H9 (cell line): ENCODE measurements at regions not wholly inside any gene's neighbourhood (a gene's known extent, or its start where the extent isn't known, plus 50 kb on each side); places are given as distances from the start of the nearest gene placed in this dataset.

Source experiments
- DNase-seq: peaks from one replicate; pipeline ENCODE4 v3.0.0-alpha.2; 2017
- H2AFZ ChIP-seq: one replicate; pipeline ENCODE4 v1.6.1; 2013; ENCODE audit warnings: mild to moderate bottlenecking, low read length, control low read depth, moderate library complexity
- H2AK5ac ChIP-seq: 2 replicates; pipeline ENCODE4 v1.6.1; 2013; ENCODE audit warnings: low read length, control low read depth, mixed read lengths; ENCODE audit not compliant: insufficient read length
- H2BK120ac ChIP-seq: one replicate; pipeline ENCODE4 v1.6.1; 2013; ENCODE audit warnings: low read depth, mild to moderate bottlenecking, low read length, control low read depth, inconsistent platforms; ENCODE audit not compliant: poor library complexity, severe bottlenecking
- H2BK12ac ChIP-seq: 2 replicates; pipeline ENCODE4 v1.6.1; 2013; ENCODE audit warnings: low read length, control low read depth, mixed read lengths, low read depth; ENCODE audit not compliant: insufficient read length
- H2BK15ac ChIP-seq: 2 replicates; pipeline ENCODE4 v1.6.1; 2013; ENCODE audit warnings: low read depth, low read length, control low read depth
- H2BK20ac ChIP-seq: one replicate; pipeline ENCODE4 v1.6.1; 2013; ENCODE audit warnings: low read depth, mild to moderate bottlenecking, low read length, control low read depth, inconsistent platforms; ENCODE audit not compliant: poor library complexity, severe bottlenecking
- H2BK5ac ChIP-seq: 2 replicates; pipeline ENCODE4 v1.6.1; 2013; ENCODE audit warnings: low read length, control low read depth, mixed read lengths; ENCODE audit not compliant: insufficient read length
- H3K14ac ChIP-seq: 2 replicates; pipeline ENCODE4 v1.6.1; 2013; ENCODE audit warnings: low read length, control low read depth; ENCODE audit not compliant: insufficient read depth
- H3K18ac ChIP-seq: 2 replicates; pipeline ENCODE4 v1.6.1; 2013; ENCODE audit warnings: low read depth, mild to moderate bottlenecking, mixed read lengths, low read length, control low read depth; ENCODE audit not compliant: insufficient read length
- H3K23ac ChIP-seq: 2 replicates; pipeline ENCODE4 v1.6.1; 2013; ENCODE audit warnings: low read length, control low read depth, mixed read lengths, low read depth; ENCODE audit not compliant: insufficient read length
- H3K23me2 ChIP-seq: 2 replicates; pipeline ENCODE4 v1.6.1; 2013; ENCODE audit warnings: low read depth, mild to moderate bottlenecking, mixed read lengths, low read length, control low read depth; ENCODE audit not compliant: insufficient read length, poor library complexity, severe bottlenecking
- H3K27ac ChIP-seq: 2 replicates; pipeline ENCODE4 v1.5.1; 2013; ENCODE audit warnings: low read length, control low read depth, mixed read lengths, low read depth; ENCODE audit not compliant: insufficient read length
- H3K27me3 ChIP-seq: 2 replicates; pipeline ENCODE4 v1.6.1; 2013; ENCODE audit warnings: low read length, control low read depth, inconsistent platforms; ENCODE audit not compliant: insufficient read depth
- H3K4ac ChIP-seq: 2 replicates; pipeline ENCODE4 v1.6.1; 2013; ENCODE audit warnings: low read depth, mild to moderate bottlenecking, control low read depth, inconsistent platforms, low read length, moderate library complexity
- H3K4me1 ChIP-seq: 2 replicates; pipeline ENCODE4 v1.6.1; 2013; ENCODE audit warnings: low read length, control low read depth, inconsistent platforms; ENCODE audit not compliant: insufficient read depth
- H3K4me2 ChIP-seq: 2 replicates; pipeline ENCODE4 v1.6.1; 2013; ENCODE audit warnings: low read length, control low read depth, mixed read lengths; ENCODE audit not compliant: insufficient read length, insufficient read depth
- H3K56ac ChIP-seq: 2 replicates; pipeline ENCODE4 v1.6.1; 2013; ENCODE audit warnings: low read depth, mild to moderate bottlenecking, mixed read lengths, low read length, control low read depth; ENCODE audit not compliant: insufficient read length
- H3K79me1 ChIP-seq: 2 replicates; pipeline ENCODE4 v1.6.1; 2013; ENCODE audit warnings: low read depth, mild to moderate bottlenecking, moderate library complexity, low read length, control low read depth, inconsistent platforms; ENCODE audit not compliant: insufficient read depth, poor library complexity, severe bottlenecking
- H3K79me2 ChIP-seq: 2 replicates; pipeline ENCODE4 v1.6.1; 2013; ENCODE audit warnings: low read length, control low read depth, inconsistent platforms; ENCODE audit not compliant: insufficient read depth
- H3K9ac ChIP-seq: 2 replicates; pipeline ENCODE4 v1.6.1; 2013; ENCODE audit warnings: low read length, control low read depth, mixed read lengths; ENCODE audit not compliant: insufficient read length; ENCODE audit errors: extremely low read depth
- H3K9me3 ChIP-seq: one replicate; pipeline ENCODE4 v1.6.1; 2013; ENCODE audit warnings: low read depth, low read length, inconsistent platforms; ENCODE audit not compliant: control insufficient read depth
- H3T11ph ChIP-seq: one replicate; pipeline ENCODE4 v1.6.1; 2013; ENCODE audit warnings: mild to moderate bottlenecking, low read length, control low read depth, inconsistent platforms
- H4K20me1 ChIP-seq: one replicate; pipeline ENCODE4 v1.6.1; 2013; ENCODE audit not compliant: control insufficient read depth, insufficient read length, insufficient read depth
- H4K5ac ChIP-seq: 2 replicates; pipeline ENCODE4 v1.6.1; 2013; ENCODE audit warnings: low read depth, mild to moderate bottlenecking, mixed read lengths, low read length, control low read depth; ENCODE audit not compliant: insufficient read length
- H4K8ac ChIP-seq: replicated peaks from 2 replicates; pipeline ENCODE4 v1.6.1; 2013; ENCODE audit warnings: low read length, control low read depth, mixed read lengths, low read depth; ENCODE audit not compliant: insufficient read length
- H4K91ac ChIP-seq: 2 replicates; pipeline ENCODE4 v1.6.1; 2013; ENCODE audit warnings: low read depth, mild to moderate bottlenecking, moderate library complexity, mixed read lengths, low read length, control low read depth; ENCODE audit not compliant: insufficient read length
- H3K27ac Mint-ChIP-seq, 3 experiments: 2 replicates in 2 of 3; 3 replicates in 1 of 3; pipeline ENCODE4 v1.8.0; 2020 to 2021; ENCODE audit warnings: mixed read lengths in 3 of 3, mild to moderate bottlenecking in 1 of 3, moderate library complexity in 1 of 3
- H3K27me3 Mint-ChIP-seq: 2 replicates; pipeline ENCODE4 v1.8.0; 2021; ENCODE audit warnings: low read depth, mild to moderate bottlenecking, moderate library complexity, mixed read lengths
- H3K36me3 Mint-ChIP-seq, 3 experiments: 2 replicates in 2 of 3; 3 replicates in 1 of 3; pipeline ENCODE4 v1.8.0; 2020 to 2021; ENCODE audit warnings: low read depth in 3 of 3, mixed read lengths in 3 of 3; ENCODE audit not compliant: insufficient read depth in 1 of 3
- H3K4me1 Mint-ChIP-seq, 2 experiments: 2 replicates each; pipeline ENCODE4 v1.8.0; 2020; ENCODE audit warnings: mixed read lengths in 2 of 2
- H3K4me3 Mint-ChIP-seq, 2 experiments: 2 replicates in 1 of 2; 3 replicates in 1 of 2; pipeline ENCODE4 v1.8.0; 2020 to 2021; ENCODE audit warnings: mild to moderate bottlenecking in 2 of 2, mixed read lengths in 2 of 2, moderate library complexity in 1 of 2
- H3K9me3 Mint-ChIP-seq, 2 experiments: 2 replicates in 1 of 2; 3 replicates in 1 of 2; pipeline ENCODE4 v1.8.0; 2020; ENCODE audit warnings: mild to moderate bottlenecking in 2 of 2, mixed read lengths in 2 of 2, moderate library complexity in 1 of 2
- CTCF ChIP-seq: fragments of 200-600 bp; sonication (generic); conservative IDR thresholded peaks from 3 replicates; pipeline ENCODE4 v1.8.0; 2021; ENCODE audit warnings: antibody characterized with exemption, mild to moderate bottlenecking
- WGBS: extraction: QIAGEN DNeasy Blood & Tissue Kit; methylation state at CpG from one replicate; pipeline ENCODE4 v1.1.7; 2013; ENCODE audit warnings: missing lambda C conversion rate, low lambda C conversion rate, mixed read lengths; ENCODE audit not compliant: insufficient read length; ENCODE audit errors: extremely low coverage; 5-methylcytosine and 5-hydroxymethylcytosine counted together

- no peak overlapping the region for H3K9ac ChIP-seq
- Mint-ChIP-seq H3K36me3 (no peaks in the 10 kb centered on the region), H3K27me3 (no peaks in the 10 kb centered on the region), H3K27ac (no peak overlapping the region), H3K4me1 (peaks cover 0 to 9% of the 10 kb centered on the region in 2 experiments; a peak in 2 of 4 replicates), H3K4me3 (no peak overlapping the region), H3K9me3 (peaks cover 0 to 4% of the 10 kb centered on the region in 2 experiments; a peak in 2 of 5 replicates)
- no peak for DNase-seq
- no peak overlapping the region for H3K14ac ChIP-seq
- H3K4me1 ChIP-seq, result no peaks in the 10 kb centered on the region; the same call in 1 of the 2 replicates
- no peak overlapping the region for H3K4me2 ChIP-seq
- no CpG with 5 or more reads among the region's 1 CpG for WGBS
- no peak overlapping the region for H2AFZ ChIP-seq
- H3K27ac ChIP-seq, result no peak overlapping the region
- no peak overlapping the region for H3K18ac ChIP-seq
- no peak overlapping the region for H2BK20ac ChIP-seq
- H3K23ac ChIP-seq, result no peak overlapping the region
- H4K91ac ChIP-seq, result no peak overlapping the region
- H3K9me3 ChIP-seq, result no peaks in the 10 kb centered on the region
- no peak overlapping the region for H2BK120ac ChIP-seq
- H3K27me3 ChIP-seq, result no peaks in the 10 kb centered on the region
- no peaks in the 10 kb centered on the region for H4K20me1 ChIP-seq
- no peak overlapping the region for H3K56ac ChIP-seq
- H2BK5ac ChIP-seq, result no peak overlapping the region
- no peak overlapping the region for H2BK12ac ChIP-seq
- no peak overlapping the region for H4K8ac ChIP-seq
- H4K5ac ChIP-seq, result no peak overlapping the region
- H3K79me2 ChIP-seq, result no peaks in the 10 kb centered on the region
- no peak overlapping the region for H3T11ph ChIP-seq
- no peaks in the 10 kb centered on the region for H3K23me2 ChIP-seq
- no peak overlapping the region for H3K4ac ChIP-seq
- no peaks in the 10 kb centered on the region for H3K79me1 ChIP-seq
- H2BK15ac ChIP-seq, result no peak overlapping the region
- no peak for TF ChIP-seq CTCF
- no peak overlapping the region for H2AK5ac ChIP-seq
Observed at GRCh38 chr15:95353512-95353911, 977.0 kb upstream of the NR2F2 start.
